Caco-2 (cell line): ENCODE measurements at regions not wholly inside any gene's neighbourhood (a gene's known extent, or its start where the extent isn't known, plus 50 kb on each side); places are given as distances from the start of the nearest gene placed in this dataset.

ENCODE experiments used
- BruUV-seq: library from RNA; stranded (reverse); fragments of 400-500 nt; replicated peaks from 2 replicates; lab custom pipeline; 2021; lab: Mats Ljungman, UMichigan
- CTCF ChIA-PET: fragments of 300-600 bp; sonication (Branson Sonifier 250); formaldehyde crosslinking; loops from one replicate; lab custom pipeline; 2022; ENCODE audit warnings: antibody characterized with exemption; lab: Charles Lee
- POLR2A ChIA-PET: fragments of 300-600 bp; sonication (Branson Sonifier 250); formaldehyde crosslinking; loops from one replicate; lab custom pipeline; 2022; ENCODE audit warnings: antibody characterized with exemption; lab: Charles Lee
- DNase-seq, 2 experiments: peaks; one replicate each; pipeline versions ENCODE4 v3.0.0 to v3.0.0-alpha.2; 2020 to 2022
- H3K27me3 ChIP-seq: replicated peaks from 2 replicates; pipeline ENCODE4 v1.6.0; 2011; ENCODE audit warnings: low read length; ENCODE audit not compliant: control insufficient read depth, insufficient read depth
- H3K36me3 ChIP-seq: 2 replicates; pipeline ENCODE4 v1.5.1; 2011; ENCODE audit warnings: low read length; ENCODE audit not compliant: control insufficient read depth, insufficient read depth
- H3K4me1 ChIP-seq: fragments of 250-450 bp; sonication (Bioruptor Pico); 2 replicates; pipeline ENCODE4 v1.5.1; 2020; ENCODE audit warnings: mild to moderate bottlenecking
- H3K4me3 ChIP-seq: 2 replicates; pipeline ENCODE4 v1.5.1; 2011; ENCODE audit warnings: low read depth, mild to moderate bottlenecking, control low read depth, low read length
- H3K9me3 ChIP-seq: fragments of 250-450 bp; sonication (Bioruptor Pico); 2 replicates; pipeline ENCODE4 v1.5.1; 2020; ENCODE audit warnings: mild to moderate bottlenecking, moderate library complexity
- H3K27ac Mint-ChIP-seq: one replicate; pipeline ENCODE4 v1.8.0; 2022; ENCODE audit warnings: mixed read lengths; ENCODE audit not compliant: unreplicated experiment
- H3K27me3 Mint-ChIP-seq: one replicate; pipeline ENCODE4 v1.8.0; 2022; ENCODE audit warnings: mixed read lengths; ENCODE audit not compliant: insufficient read depth, unreplicated experiment
- H3K36me3 Mint-ChIP-seq: one replicate; pipeline ENCODE4 v1.8.0; 2022; ENCODE audit warnings: mild to moderate bottlenecking, mixed read lengths; ENCODE audit not compliant: insufficient read depth, unreplicated experiment
- H3K4me1 Mint-ChIP-seq: one replicate; pipeline ENCODE4 v1.8.0; 2022; ENCODE audit warnings: low read depth, mixed read lengths; ENCODE audit not compliant: unreplicated experiment
- H3K4me3 Mint-ChIP-seq: one replicate; pipeline ENCODE4 v1.8.0; 2022; ENCODE audit warnings: mild to moderate bottlenecking, moderate library complexity, mixed read lengths; ENCODE audit not compliant: unreplicated experiment
- H3K9me3 Mint-ChIP-seq: one replicate; pipeline ENCODE4 v1.8.0; 2022; ENCODE audit warnings: mixed read lengths; ENCODE audit not compliant: unreplicated experiment
- CTCF ChIP-seq, 2 experiments: fragments of 200-600 bp in 1 of 2; IDR thresholded peaks; 1 replicate in 1 of 2; 2 replicates in 1 of 2; pipeline versions ENCODE4 v1.5.1 to v1.8.0; 2011 to 2022; ENCODE audit warnings: antibody characterized with exemption in 1 of 2, control low read depth in 1 of 2, inconsistent platforms in 1 of 2, low read depth in 1 of 2, low read length in 1 of 2, mild to moderate bottlenecking in 1 of 2, moderate library complexity in 1 of 2; ENCODE audit not compliant: insufficient read depth in 1 of 2, severe bottlenecking in 1 of 2, unreplicated experiment in 1 of 2
- intact Hi-C: fragments of 100-400 bp; cut with micrococcal nuclease; formaldehyde crosslinking; loops from one replicate; pipeline ENCODE4 v1.10.0; 2022; ENCODE audit not compliant: unreplicated experiment

DNA sequence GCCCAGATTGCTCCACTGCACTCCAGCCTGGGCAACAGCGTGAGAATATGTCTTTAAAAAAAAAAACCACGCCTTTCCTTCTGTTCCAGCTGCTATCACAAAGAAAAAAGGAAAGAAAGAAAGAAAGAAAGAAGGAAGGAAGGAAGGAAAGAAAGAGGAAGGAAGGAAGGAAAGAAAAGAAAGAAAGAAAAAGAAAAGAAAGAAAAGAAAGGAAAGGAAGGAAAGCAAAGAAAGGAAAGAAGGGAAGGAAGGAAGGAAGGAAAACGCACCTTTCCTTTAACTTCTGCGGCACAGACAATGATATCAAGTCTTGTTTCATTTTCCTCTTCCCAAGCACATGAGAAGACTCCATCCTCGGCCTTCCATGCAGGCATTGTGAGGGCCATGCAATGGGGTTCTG is 107.4 kb upstream of the NOCT start:
- TF ChIP-seq CTCF (IDR thresholded peaks at IDR 0.05; ENCODE audit: insufficient read depth in 1 of 2, low read depth in 1 of 2, low read length in 1 of 2, severe bottlenecking in 1 of 2, unreplicated experiment in 1 of 2): no peak
- Histone ChIP-seq H3K4me3 (no peak overlapping the region), H3K9me3 (peaks cover 3% of the 10 kb centered on the region; the same call in 1 of the 2 replicates), H3K27me3 (no peaks in the 10 kb centered on the region), H3K36me3 (no peaks in the 10 kb centered on the region), H3K4me1 (peaks cover 13% of the 10 kb centered on the region)
- BruUV-seq: no TSS peak
- Mint-ChIP-seq H3K27ac (no peak overlapping the region), H3K4me1 (peaks cover 15% of the 10 kb centered on the region), H3K36me3 (no peaks in the 10 kb centered on the region), H3K9me3 (no peaks in the 10 kb centered on the region), H3K4me3 (no peak overlapping the region), H3K27me3 (no peaks in the 10 kb centered on the region)
- intact Hi-C loops: no loop called here
- no peak for DNase-seq
- CTCF ChIA-PET: no interaction called here
- POLR2A ChIA-PET: no interaction called here

- Histone ChIP-seq H3K9me3 (peaks cover 3% of the 10 kb centered on the region; the same call in 1 of the 2 replicates), H3K4me1 (peaks cover 9% of the 10 kb centered on the region), H3K27me3 (no peaks in the 10 kb centered on the region), H3K4me3 (no peak overlapping the region), H3K36me3 (no peaks in the 10 kb centered on the region)
- no peaks in the 10 kb centered on the region for H3K27me3 Mint-ChIP-seq
- no peaks in the 10 kb centered on the region for H3K9me3 Mint-ChIP-seq
- BruUV-seq: no TSS peak
- TF ChIP-seq CTCF (IDR thresholded peaks at IDR 0.05; ENCODE audit: insufficient read depth in 1 of 2, low read depth in 1 of 2, low read length in 1 of 2, severe bottlenecking in 1 of 2, unreplicated experiment in 1 of 2): no peak
- ChIA-PET POLR2A (no interaction called here), CTCF (no interaction called here)
- intact Hi-C loops: no loop called here
- H3K4me3 Mint-ChIP-seq: no peak overlapping the region
- no peaks in the 10 kb centered on the region for H3K36me3 Mint-ChIP-seq
- no peak for DNase-seq
- H3K4me1 Mint-ChIP-seq: peaks cover 15% of the 10 kb centered on the region
- H3K27ac Mint-ChIP-seq: no peak overlapping the region
These were observed 108.4 kb upstream of the NOCT start for GRCh38 chr4:138907174-138907573.

DNA sequence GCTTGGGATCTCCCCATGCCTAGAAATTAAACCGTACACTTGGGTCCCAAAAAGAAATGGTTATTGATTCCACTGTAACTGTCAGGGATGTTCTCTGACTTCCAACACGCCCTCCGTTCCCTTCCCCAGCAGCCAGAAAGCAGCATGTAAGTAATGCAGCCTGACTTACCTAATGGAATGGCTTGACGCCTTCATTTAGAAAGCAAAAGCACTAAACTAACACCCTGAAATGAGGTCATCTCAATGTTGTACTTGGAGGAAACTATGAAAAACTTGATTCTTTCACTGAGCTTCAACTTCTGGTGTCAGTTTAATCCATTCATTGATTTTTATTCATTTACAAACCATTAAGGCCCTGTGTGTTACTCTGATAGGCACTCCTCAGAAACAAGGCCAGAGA is 110.8 kb upstream of the NOCT start:
- peaks cover 6% of the 10 kb centered on the region for H3K4me1 Mint-ChIP-seq
- H3K4me3 Mint-ChIP-seq: no peak overlapping the region
- no peaks in the 10 kb centered on the region for H3K27me3 ChIP-seq
- no peaks in the 10 kb centered on the region for H3K36me3 Mint-ChIP-seq
- DNase-seq: no peak
- H3K9me3 ChIP-seq: peaks cover 3% of the 10 kb centered on the region; the same call in 1 of the 2 replicates
- ChIA-PET POLR2A (no interaction called here), CTCF (no interaction called here)
- no peak for TF ChIP-seq CTCF (IDR thresholded peaks at IDR 0.05; ENCODE audit: insufficient read depth in 1 of 2, low read depth in 1 of 2, low read length in 1 of 2, severe bottlenecking in 1 of 2, unreplicated experiment in 1 of 2)
- H3K27me3 Mint-ChIP-seq: no peaks in the 10 kb centered on the region
- H3K36me3 ChIP-seq: no peaks in the 10 kb centered on the region
- no peaks in the 10 kb centered on the region; the same call in none of the 2 replicates for H3K4me1 ChIP-seq
- no peak overlapping the region for H3K27ac Mint-ChIP-seq
- no peaks in the 10 kb centered on the region for H3K9me3 Mint-ChIP-seq
- BruUV-seq: no TSS peak
- no peak overlapping the region for H3K4me3 ChIP-seq
- intact Hi-C loops: no loop called here
